ENCODE measurements at regions not wholly inside any gene's neighbourhood (a gene's known extent, or its start where the extent isn't known, plus 50 kb on each side); places are given as distances from the start of the nearest gene placed in this dataset.

DNA sequence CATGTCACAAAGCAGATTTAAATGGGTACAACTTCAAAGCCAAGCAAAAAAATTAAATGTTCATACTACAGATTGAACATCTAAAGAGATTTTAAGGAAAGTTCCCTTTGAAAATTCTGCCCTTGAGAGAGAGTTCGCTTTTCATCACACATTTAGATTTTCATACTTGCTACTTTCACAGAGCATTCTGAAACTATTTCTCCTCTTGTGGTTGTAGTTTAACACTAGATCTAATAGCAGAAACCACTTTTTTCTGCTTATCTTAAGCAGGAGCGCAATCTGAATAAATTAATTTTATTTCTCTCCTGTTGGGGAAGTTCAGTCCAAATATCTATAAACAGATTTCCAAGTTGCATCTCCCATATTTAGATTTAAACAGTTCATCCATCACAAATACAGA, 173.3 kb upstream of the RASA1 start:
- ATAC-seq: no peak
- no peak overlapping the region for H3K27ac Mint-ChIP-seq
- DNase-seq (ENCODE audit: low spot score in 2 of 2): no peak
- H3K36me3 Mint-ChIP-seq: peaks cover 0 to 3% of the 10 kb centered on the region in 2 donors
- H3K9me3 Mint-ChIP-seq: peaks cover 0 to 4% of the 10 kb centered on the region in 2 donors

DNA sequence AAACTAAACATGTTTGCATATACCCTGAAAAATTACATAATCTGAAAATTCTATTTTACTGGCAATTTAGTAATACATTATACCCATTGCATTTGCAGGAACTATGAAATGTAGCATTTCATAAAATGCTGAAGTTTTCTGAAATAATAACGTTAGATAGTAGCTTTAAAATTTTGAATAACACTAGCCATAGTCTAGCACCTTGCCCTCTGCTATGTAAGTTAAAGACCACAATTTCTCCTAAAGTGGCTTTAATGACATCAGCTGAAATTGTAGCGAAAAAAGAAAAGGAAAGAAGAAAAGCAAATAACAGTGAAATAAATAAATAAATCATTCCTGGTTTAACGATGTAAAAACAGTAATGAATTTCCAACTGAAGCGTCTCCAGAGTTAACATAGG, 172.8 kb upstream of the RASA1 start:
- Mint-ChIP-seq H3K9me3 (peaks cover 0 to 4% of the 10 kb centered on the region in 2 donors), H3K27ac (no peak overlapping the region), H3K36me3 (no peaks in the 10 kb centered on the region)
- no peak for DNase-seq (ENCODE audit: low spot score in 2 of 2)
- ATAC-seq: no peak

DNA sequence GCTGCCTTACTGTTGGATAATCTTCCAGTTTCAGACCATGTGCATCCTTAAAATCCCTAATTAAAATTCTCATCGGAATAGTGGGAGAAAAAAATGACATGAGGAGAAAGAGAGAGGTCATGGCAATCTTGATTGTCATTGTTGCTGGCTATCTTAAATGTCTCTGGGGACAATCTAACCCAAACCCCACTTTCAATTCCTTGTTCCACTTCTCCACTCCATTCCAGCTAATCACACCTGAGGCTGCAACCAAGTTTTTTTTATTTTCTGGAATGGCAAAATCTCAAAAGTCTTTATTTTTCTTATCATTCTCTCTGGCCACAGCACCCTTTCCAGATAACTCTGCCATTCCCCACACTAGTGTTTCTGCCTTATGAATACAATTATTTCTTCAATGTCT, 171.9 kb upstream of the RASA1 start:
- ATAC-seq: no peak
- no peak overlapping the region for H3K27ac Mint-ChIP-seq
- no peaks in the 10 kb centered on the region for H3K36me3 Mint-ChIP-seq
- H3K9me3 Mint-ChIP-seq: no peaks in the 10 kb centered on the region
- no peak for DNase-seq (ENCODE audit: low spot score in 2 of 2)

DNA sequence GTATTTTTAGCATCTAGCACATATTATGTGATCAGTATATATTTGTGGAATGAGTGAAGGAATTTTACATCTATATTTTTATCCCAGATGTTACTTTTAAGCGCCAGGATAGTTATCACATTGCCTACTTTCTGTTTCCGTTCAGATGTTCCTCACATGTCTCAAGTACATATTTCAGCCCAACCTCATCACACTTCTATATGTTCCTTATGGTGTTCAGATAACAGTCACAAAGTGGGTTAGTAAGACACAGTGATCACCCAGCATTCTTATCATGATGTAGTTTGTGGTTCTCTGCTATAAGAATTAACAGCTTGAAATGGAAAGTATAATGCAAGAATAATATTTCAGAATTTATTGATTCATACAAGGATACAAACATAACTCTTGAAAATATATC, 170.0 kb upstream of the RASA1 start:
- no peaks in the 10 kb centered on the region for H3K9me3 Mint-ChIP-seq
- DNase-seq (ENCODE audit: low spot score in 2 of 2) (no peak), ATAC-seq (no peak)
- H3K27ac Mint-ChIP-seq: no peak overlapping the region
- H3K36me3 Mint-ChIP-seq: no peaks in the 10 kb centered on the region

DNA sequence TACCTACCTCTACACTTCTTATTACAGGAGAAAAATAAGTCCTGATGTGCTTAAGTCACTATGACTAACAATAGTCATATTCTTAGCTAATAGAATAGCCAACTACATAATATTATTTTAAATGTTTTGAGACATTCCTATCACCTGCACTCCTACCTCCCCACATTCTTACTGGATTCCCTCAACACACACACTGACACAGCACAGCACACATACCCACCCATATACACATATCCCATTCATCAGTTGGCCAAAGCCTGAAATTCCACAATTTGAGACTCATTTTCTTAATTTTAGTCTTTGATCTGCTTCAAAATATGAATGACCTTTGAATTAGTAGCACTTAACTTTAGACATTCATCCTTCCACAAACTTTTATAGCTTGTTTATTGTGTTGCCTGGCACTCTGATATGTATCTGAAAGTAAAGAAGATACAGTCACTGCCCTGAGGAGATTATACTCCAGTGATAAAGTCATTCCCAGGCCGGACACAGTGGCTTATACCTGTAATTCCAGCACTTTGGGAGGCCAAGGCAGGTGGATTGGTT, 168.3 kb upstream of the RASA1 start:
- H3K27ac Mint-ChIP-seq: no peak overlapping the region
- ATAC-seq (no peak), DNase-seq (ENCODE audit: low spot score in 2 of 2) (no peak)
- no peaks in the 10 kb centered on the region for H3K36me3 Mint-ChIP-seq
- no peaks in the 10 kb centered on the region for H3K9me3 Mint-ChIP-seq

DNA sequence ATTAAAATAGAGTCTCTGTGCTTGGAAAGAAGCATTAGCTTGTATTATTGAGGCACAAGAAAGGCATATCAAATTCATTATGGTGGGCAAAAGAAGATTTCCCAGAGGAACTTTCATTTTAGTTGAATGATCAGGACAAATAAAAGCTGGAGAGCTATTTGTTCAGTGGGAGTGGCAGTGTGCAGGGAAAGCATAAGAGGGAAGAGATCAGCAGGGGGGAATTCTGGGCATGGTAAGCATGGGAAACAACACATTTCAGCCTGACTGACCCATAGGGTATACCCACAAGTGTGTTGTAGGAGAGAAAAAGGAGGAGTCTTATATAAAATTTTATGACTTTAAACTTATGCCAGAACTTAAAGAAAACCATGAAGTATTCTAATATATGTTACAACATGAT, 167.7 kb upstream of the RASA1 start:
- Mint-ChIP-seq H3K9me3 (peaks cover 0 to under 1% of the 10 kb centered on the region in 2 donors), H3K27ac (no peak overlapping the region), H3K36me3 (no peaks in the 10 kb centered on the region)
- no peak for ATAC-seq
- no peak for DNase-seq (ENCODE audit: low spot score in 2 of 2)

DNA sequence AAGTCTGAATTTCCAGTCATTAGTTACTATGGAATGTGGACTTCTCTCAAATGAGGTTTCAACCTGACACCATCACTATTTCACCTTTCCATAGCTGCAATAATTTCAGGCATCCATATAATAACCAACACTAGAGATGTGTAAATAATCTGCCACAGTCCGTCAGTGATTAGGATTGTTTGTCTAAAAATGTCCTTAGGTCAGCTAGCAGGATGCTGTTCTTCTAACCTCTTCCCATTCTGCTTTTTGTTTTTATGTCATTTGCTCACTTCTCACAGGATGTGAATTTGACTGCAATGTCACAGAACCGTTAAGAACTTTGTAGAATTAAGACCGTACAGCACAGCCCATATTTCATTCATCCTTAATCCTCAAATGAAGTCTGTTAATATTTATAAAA, 166.4 kb upstream of the RASA1 start:
- DNase-seq (ENCODE audit: low spot score in 2 of 2) (no peak), ATAC-seq (no peak)
- Mint-ChIP-seq H3K27ac (no peak overlapping the region), H3K36me3 (no peaks in the 10 kb centered on the region), H3K9me3 (peaks cover 4% of the 10 kb centered on the region in 2 donors)

DNA sequence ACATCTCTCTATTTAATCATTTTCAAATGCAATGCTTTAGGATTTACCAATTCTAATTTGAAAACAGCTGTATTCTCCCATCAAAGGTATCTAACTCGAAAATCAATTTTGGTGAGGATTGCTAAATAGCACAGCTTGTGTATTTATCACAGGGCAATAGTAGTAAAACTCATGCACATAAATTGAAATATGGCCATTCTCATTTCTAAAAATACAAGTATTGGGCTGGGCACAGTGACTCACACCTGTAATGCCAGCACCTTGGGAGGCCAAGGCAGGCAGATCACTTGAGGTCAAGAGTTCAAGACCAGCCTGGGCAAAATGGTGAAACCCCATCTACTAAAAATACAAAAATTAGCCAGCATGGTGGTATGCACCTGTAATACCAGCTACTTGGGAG, 164.8 kb upstream of the RASA1 start:
- ATAC-seq (no peak), DNase-seq (ENCODE audit: low spot score in 2 of 2) (no peak)
- no peak overlapping the region for H3K27ac Mint-ChIP-seq
- H3K36me3 Mint-ChIP-seq: no peaks in the 10 kb centered on the region
- peaks cover 4% of the 10 kb centered on the region in 2 donors for H3K9me3 Mint-ChIP-seq

DNA sequence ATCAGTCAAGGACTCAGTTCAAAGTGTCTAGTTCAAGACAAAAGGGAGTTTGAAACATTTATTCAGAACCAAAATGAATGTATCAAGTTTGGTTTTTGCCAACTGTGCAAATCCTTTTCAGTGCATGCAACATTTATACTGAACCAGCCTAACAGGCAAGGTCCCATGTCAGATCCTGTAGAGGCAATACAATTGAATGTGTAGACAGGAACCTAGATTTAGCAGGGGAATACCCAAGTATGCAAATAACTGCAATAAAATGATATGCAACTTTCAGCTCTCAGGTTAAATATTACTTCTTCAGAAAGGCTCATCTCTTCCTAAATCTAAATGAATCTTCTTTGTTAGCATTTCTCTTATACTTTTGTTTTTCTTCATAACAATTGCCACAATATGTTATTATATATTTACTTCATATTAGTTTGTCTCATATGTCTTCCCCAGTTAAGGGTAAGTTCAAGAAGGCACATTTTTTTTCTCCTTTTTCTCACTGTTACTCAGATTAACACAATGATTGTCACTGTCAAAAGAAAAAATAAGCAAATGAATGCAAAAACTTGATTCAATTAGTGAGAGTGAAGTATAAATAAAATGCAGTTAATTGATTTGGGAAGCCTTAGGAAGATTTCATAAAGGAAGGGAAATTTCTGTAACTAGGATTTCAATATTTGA, 163.9 kb upstream of the RASA1 start:
- DNase-seq (ENCODE audit: low spot score in 2 of 2) (no peak), ATAC-seq (peak; percentile 57 to 67)
- Mint-ChIP-seq H3K27ac (no peak overlapping the region), H3K36me3 (no peaks in the 10 kb centered on the region), H3K9me3 (peaks cover 4% of the 10 kb centered on the region in 2 donors)

DNA sequence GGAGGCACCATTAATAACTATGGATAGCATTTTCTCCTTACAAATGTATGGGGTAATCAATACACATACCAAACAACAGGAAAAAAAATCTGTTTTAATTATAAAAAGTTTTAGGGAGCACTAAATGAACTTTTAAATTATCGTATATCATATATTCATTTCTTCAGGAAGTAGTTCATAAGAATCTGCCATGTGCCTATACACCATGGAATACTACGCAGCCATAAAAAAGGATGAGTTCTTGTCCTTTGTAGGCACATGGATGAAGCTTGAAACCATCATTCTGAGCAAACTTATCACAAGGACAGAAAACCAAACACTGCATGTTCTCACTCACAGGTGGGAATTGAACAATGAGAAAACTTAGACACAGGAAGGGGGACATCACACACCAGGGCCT, 162.1 kb upstream of the RASA1 start:
- DNase-seq (ENCODE audit: low spot score in 2 of 2) (no peak), ATAC-seq (no peak)
- peaks cover 4% of the 10 kb centered on the region in 2 donors for H3K9me3 Mint-ChIP-seq
- no peaks in the 10 kb centered on the region for H3K36me3 Mint-ChIP-seq
- no peak overlapping the region for H3K27ac Mint-ChIP-seq

DNA sequence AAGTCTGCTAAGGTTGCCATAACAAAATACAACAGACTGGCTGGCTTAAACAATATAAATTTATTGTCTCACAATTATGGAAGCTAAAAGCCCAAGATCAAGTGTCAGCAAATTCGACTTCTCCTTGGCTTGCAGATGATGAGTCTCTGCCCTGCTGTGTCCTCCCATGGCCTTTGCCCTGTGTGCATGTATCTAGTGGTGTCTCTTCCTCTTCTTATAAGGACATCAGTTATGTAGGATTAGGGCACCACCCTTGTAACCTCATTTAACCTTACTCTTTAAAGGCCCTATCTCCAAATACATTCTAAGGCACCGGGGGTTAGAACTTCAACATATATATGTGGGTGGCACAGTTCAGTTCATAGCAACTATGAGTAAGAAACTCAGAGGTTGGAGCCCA, 157.9 kb upstream of the RASA1 start:
- peaks cover 4% of the 10 kb centered on the region in 2 donors for H3K9me3 Mint-ChIP-seq
- no peak overlapping the region for H3K27ac Mint-ChIP-seq
- DNase-seq (ENCODE audit: low spot score in 2 of 2) (no peak), ATAC-seq (no peak)
- H3K36me3 Mint-ChIP-seq: no peaks in the 10 kb centered on the region

DNA sequence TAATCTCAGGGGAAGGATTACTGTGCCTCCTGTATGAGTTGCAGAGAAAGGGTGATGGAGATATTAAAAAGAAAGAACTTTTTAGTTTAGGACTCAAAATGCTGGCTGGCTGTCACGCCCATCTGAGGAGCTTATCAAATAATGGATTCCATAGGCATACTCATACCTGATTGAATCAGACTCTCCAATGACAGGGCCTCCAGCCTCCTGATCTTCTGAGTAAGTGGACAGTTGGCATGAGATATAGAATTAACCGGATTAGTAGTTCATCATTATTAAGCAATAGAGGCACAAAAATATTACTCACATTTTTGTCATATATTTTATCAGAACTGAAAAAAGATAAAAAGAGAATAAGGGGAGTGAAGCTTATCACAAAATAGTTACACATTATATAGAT, 157.0 kb upstream of the RASA1 start:
- peaks cover 0 to 7% of the 10 kb centered on the region in 2 donors for H3K36me3 Mint-ChIP-seq
- no peak for DNase-seq (ENCODE audit: low spot score in 2 of 2)

DNA sequence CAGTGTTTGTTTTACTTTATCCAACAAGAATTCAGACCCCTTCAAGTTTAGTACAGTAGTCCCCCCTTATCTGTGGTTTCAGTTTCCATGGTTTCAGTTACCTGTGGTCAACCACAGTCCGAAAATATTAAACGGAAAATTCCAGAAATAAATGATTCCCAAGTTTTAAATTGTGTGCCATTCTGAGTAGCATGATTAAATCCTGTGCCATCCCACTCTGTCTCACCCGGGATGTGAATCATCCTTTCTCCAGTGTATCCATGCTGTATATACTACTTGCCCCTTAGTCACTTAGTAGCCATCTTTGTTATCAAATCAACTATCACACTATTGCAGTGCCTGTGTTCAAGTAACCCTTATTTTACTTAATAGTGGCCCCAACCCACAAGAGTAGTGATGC, 153.8 kb upstream of the RASA1 start:
- Mint-ChIP-seq H3K27ac (no peak overlapping the region), H3K36me3 (peaks cover 0 to 7% of the 10 kb centered on the region in 2 donors), H3K9me3 (no peaks in the 10 kb centered on the region)
- DNase-seq (ENCODE audit: low spot score in 2 of 2): no peak
- ATAC-seq: no peak

More for the DNA sequence above, 157.0 kb upstream of the RASA1 start:
- Mint-ChIP-seq H3K9me3 (no peaks in the 10 kb centered on the region), H3K27ac (no peak overlapping the region)
- ATAC-seq: no peak

DNA sequence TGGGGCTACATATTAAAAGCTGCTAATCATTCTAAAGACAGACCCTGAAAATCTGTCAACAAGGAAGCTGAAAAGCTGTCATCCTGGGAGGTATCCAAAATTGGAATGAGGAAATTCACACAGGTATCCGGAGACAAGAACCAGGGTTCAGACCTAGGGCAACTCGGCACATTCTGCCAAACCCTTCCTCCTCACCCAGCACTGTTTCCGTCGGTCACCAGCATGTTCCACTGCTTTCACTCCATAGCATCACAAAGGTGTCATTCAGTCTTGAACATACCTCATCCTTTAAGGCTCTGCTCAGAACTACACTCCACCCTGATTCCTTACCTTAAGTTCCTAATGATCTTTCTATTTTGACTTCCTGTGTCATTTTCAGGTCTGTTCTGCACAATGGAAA, 153.1 kb upstream of the RASA1 start:
- no peak for DNase-seq (ENCODE audit: low spot score in 2 of 2)
- no peak for ATAC-seq
- Mint-ChIP-seq H3K27ac (no peak overlapping the region), H3K36me3 (peaks cover 0 to 7% of the 10 kb centered on the region in 2 donors), H3K9me3 (no peaks in the 10 kb centered on the region)

DNA sequence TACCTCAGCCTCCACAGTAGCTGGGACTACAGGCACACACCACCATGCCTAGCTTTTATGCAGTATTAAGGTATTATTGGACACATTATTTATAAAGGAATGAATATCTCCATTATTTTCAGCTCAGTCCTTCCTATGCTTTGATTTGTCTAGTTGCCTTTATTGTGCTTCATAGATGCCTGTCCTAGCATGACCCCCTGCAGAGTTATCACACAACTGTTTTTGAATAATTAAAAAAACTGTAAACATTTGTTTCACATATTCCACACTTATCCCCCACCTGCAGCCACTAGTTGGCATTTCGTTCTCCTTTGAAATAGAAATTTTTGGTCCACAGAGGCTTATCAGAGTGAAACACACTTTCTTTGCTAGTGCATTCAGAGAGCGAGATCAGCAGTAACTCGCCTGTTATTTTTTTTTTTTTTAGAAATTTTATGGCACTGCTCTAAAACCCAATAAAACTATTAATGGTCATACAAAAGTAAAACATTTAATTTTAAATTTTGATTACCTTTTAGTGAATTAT, 151.8 kb upstream of the RASA1 start:
- peaks cover 0 to 7% of the 10 kb centered on the region in 2 donors for H3K36me3 Mint-ChIP-seq
- no peak overlapping the region for H3K27ac Mint-ChIP-seq
- ATAC-seq: no peak
- no peak for DNase-seq (ENCODE audit: low spot score in 2 of 2)
- no peaks in the 10 kb centered on the region for H3K9me3 Mint-ChIP-seq

DNA sequence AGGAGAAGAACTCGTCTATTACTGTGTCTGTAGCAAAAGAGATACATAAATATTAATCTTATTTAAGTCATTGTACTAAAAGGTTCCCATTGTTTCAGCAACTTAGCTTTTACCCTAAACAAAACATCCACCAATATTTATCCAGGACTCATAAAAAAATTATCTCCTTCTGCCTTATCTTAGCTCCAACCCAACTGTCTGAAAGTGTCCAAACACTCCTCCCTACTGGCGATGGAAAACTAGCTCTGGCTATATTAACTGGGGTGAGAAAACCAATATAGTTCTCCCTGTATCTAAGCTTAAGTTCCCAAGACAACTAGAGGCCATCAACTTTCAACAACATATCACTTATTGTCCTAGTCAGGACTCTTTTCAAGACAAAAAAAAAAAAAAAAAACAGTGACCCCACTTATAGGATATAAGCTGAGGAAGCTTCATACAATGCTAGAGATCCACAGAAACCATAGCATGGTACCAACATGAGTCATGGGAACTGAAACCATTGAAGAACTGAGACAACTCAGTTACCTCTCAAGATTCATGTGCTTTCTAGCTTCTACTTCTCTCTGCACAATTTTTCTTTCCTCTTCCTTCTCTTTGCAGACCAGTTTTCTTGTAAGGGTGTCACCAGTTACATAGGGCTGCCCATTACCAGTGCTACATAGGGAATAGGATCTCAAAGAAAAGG, 150.7 kb upstream of the RASA1 start:
- H3K36me3 Mint-ChIP-seq: peaks cover 0 to 7% of the 10 kb centered on the region in 2 donors
- H3K27ac Mint-ChIP-seq: no peak overlapping the region
- ATAC-seq (peak; percentile 64 to 75), DNase-seq (ENCODE audit: low spot score in 2 of 2) (no peak)
- H3K9me3 Mint-ChIP-seq: no peaks in the 10 kb centered on the region

DNA sequence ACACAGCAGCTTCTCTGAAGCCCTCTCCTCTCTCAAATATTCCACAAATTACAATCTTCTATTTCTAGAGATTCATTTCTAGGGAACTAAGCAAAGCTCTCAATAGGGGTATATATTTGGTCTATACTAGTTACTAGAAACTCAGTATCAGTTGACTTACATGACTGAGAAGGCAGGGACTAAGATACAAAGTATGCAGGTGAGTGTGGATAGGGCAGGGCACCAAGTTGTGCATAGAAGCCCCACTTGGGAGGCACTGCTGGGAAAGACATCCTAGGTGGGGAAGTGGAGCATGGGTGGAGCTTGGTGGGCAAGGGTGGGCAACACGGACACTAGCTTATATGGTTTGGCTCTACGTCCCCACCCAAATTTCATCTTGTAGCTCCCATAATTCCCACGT, 148.1 kb upstream of the RASA1 start:
- no peak for DNase-seq (ENCODE audit: low spot score in 2 of 2)
- H3K9me3 Mint-ChIP-seq: no peaks in the 10 kb centered on the region
- peak overlapping the region in 1 of 2 donors; percentile 82 for H3K27ac Mint-ChIP-seq
- peaks cover 0 to 7% of the 10 kb centered on the region in 2 donors for H3K36me3 Mint-ChIP-seq
- ATAC-seq: no peak

Measured in activated naive CD4-positive, alpha-beta T cell treated with anti-CD3 and anti-CD28 coated beads, Interleukin-2, amount 50 U/mL, for 72 hours (primary cell).